Heart left ventricle (tissue), 13 donors: ENCODE measurements at regions not wholly inside any gene's neighbourhood (a gene's known extent, or its start where the extent isn't known, plus 50 kb on each side); places are given as distances from the start of the nearest gene placed in this dataset.

ENCODE experiments used
- CTCF ChIP-seq, 12 donors: fragments of 200-600 bp; sonication (generic) in 4 of 12; IDR thresholded peaks; one replicate each; pipeline versions ENCODE4 v1.5.0 to v1.8.0; 2018 to 2022; ENCODE audit warnings: antibody characterized with exemption in 12 of 12, mild to moderate bottlenecking in 5 of 12
- POLR2A ChIP-seq, 2 donors: fragments of 450-650 bp; IDR thresholded peaks; one replicate each; pipeline ENCODE4 v1.6.1; 2017; ENCODE audit warnings: antibody characterized with exemption in 2 of 2, mild to moderate bottlenecking in 2 of 2, moderate library complexity in 2 of 2
- donor health status: ischemic (EF 13 %, LVEDD 7.1; RV severe dilation, severe dysfunction).
- donor health status: DM: no; HTN: yes; CAD: no.
- donor health status: DM: no; HTN: no; CAD: no.
- donor health status: ischemic (EF 25% LVEDD 6.9; RV normal size, moderate dysfunction).
- donor health status: ischemic (EF 25% LVEDD 5.7; RV mildly dilated, moderate dysfunction).
- donor health status: ischemic (EF 35%, LVEDD 5.7; RV mildly dilated, moderate dysfunction).
- donor health status: nonischemic (EF 11% LVEDD 7.7; RV severe dilation, severe dysfunction).
- donor health status: DM: yes; HTN: yes; CAD: no.
- donor health status: PGD.
- donor health status: ischemic (EF 29% LVEDD 5.4; RV normal size, mild dysfunction).
- donor health status: nonischemic (EF 23%, LVEDD 6.1; RV moderate dilation, normal function).

GRCh38 chr6:126664271-126664670, 324.4 kb downstream of the CENPW start:
- no peak for TF ChIP-seq CTCF (IDR thresholded peaks at IDR 0.05)
- no peak for TF ChIP-seq POLR2A (IDR thresholded peaks at IDR 0.05)
